Osteocyte (in vitro differentiated cells): ENCODE measurements at regions not wholly inside any gene's neighbourhood (a gene's known extent, or its start where the extent isn't known, plus 50 kb on each side); places are given as distances from the start of the nearest gene placed in this dataset.

ENCODE experiments used
- DNase-seq: peaks from one replicate; pipeline ENCODE4 v3.0.0; 2021; ENCODE audit warnings: mixed read lengths; ENCODE audit not compliant: unreplicated experiment; ENCODE audit errors: extremely low spot score
- H3K27ac Mint-ChIP-seq: one replicate; pipeline ENCODE4 v1.8.0; 2021; ENCODE audit warnings: mild to moderate bottlenecking, mixed read lengths; ENCODE audit not compliant: unreplicated experiment
- H3K27me3 Mint-ChIP-seq: one replicate; pipeline ENCODE4 v1.8.0; 2021; ENCODE audit warnings: mixed read lengths; ENCODE audit not compliant: unreplicated experiment
- H3K36me3 Mint-ChIP-seq: one replicate; pipeline ENCODE4 v1.8.0; 2021; ENCODE audit warnings: mixed read lengths; ENCODE audit not compliant: unreplicated experiment
- H3K4me1 Mint-ChIP-seq: one replicate; pipeline ENCODE4 v1.8.0; 2021; ENCODE audit warnings: mixed read lengths; ENCODE audit not compliant: unreplicated experiment
- H3K4me3 Mint-ChIP-seq: one replicate; pipeline ENCODE4 v1.8.0; 2021; ENCODE audit warnings: mild to moderate bottlenecking, moderate library complexity, mixed read lengths; ENCODE audit not compliant: unreplicated experiment
- H3K9me3 Mint-ChIP-seq: one replicate; pipeline ENCODE4 v1.8.0; 2021; ENCODE audit warnings: mixed read lengths; ENCODE audit not compliant: unreplicated experiment
- CTCF ChIP-seq: fragments of 200-600 bp; sonication (generic); IDR thresholded peaks from 2 replicates; pipeline ENCODE4 v1.5.0; 2021; ENCODE audit warnings: antibody characterized with exemption, mild to moderate bottlenecking, moderate library complexity

- Mint-ChIP-seq H3K4me3 (no peak overlapping the region), H3K36me3 (no peaks in the 10 kb centered on the region), H3K27me3 (no peaks in the 10 kb centered on the region), H3K4me1 (no peaks in the 10 kb centered on the region), H3K27ac (no peak overlapping the region), H3K9me3 (peaks cover 25% of the 10 kb centered on the region)
- no peak for TF ChIP-seq CTCF
- DNase-seq: no peak
Observed at GRCh38 chr1:4079815-4080214, 179.7 kb upstream of the C1orf174 start.

GRCh38 chr1:4081806-4082711 lies 182.0 kb upstream of the C1orf174 start:
- no peak for DNase-seq
- peaks cover 31% of the 10 kb centered on the region for H3K9me3 Mint-ChIP-seq
- no peaks in the 10 kb centered on the region for H3K36me3 Mint-ChIP-seq
- no peak overlapping the region for H3K4me3 Mint-ChIP-seq
- H3K4me1 Mint-ChIP-seq: no peaks in the 10 kb centered on the region
- H3K27ac Mint-ChIP-seq: no peak overlapping the region
- no peak for TF ChIP-seq CTCF
- no peaks in the 10 kb centered on the region for H3K27me3 Mint-ChIP-seq

- Mint-ChIP-seq H3K9me3 (peaks cover 31% of the 10 kb centered on the region), H3K4me1 (no peaks in the 10 kb centered on the region), H3K36me3 (no peaks in the 10 kb centered on the region), H3K27me3 (no peaks in the 10 kb centered on the region), H3K4me3 (no peak overlapping the region), H3K27ac (no peak overlapping the region)
- DNase-seq: no peak
- TF ChIP-seq CTCF: no peak
Observed at GRCh38 chr1:4083231-4084047, 183.4 kb upstream of the C1orf174 start.

GRCh38 chr1:4084048-4084431 lies 184.0 kb upstream of the C1orf174 start:
- Mint-ChIP-seq H3K36me3 (no peaks in the 10 kb centered on the region), H3K4me3 (no peak overlapping the region), H3K27me3 (no peaks in the 10 kb centered on the region), H3K9me3 (peaks cover 31% of the 10 kb centered on the region), H3K4me1 (no peaks in the 10 kb centered on the region), H3K27ac (no peak overlapping the region)
- TF ChIP-seq CTCF: no peak
- no peak for DNase-seq

GRCh38 chr1:4084446-4084845 lies 184.4 kb upstream of the C1orf174 start:
- Mint-ChIP-seq H3K4me3 (no peak overlapping the region), H3K27me3 (no peaks in the 10 kb centered on the region), H3K27ac (no peak overlapping the region), H3K9me3 (peaks cover 31% of the 10 kb centered on the region), H3K4me1 (no peaks in the 10 kb centered on the region), H3K36me3 (no peaks in the 10 kb centered on the region)
- no peak for TF ChIP-seq CTCF
- no peak for DNase-seq
